K562 (cell line): ENCODE measurements at regions not wholly inside any gene's neighbourhood (a gene's known extent, or its start where the extent isn't known, plus 50 kb on each side); places are given as distances from the start of the nearest gene placed in this dataset.

Experiments used
- ATF3 ChIP-seq, 2 experiments: fragments of 450-650 bp in 1 of 2; sonication (generic) in 1 of 2; formaldehyde crosslinking in 1 of 2; IDR thresholded peaks in 1 of 2; conservative IDR thresholded peaks in 1 of 2; 2 replicates each; pipeline versions ENCODE4 v1.6.1 to v1.8.1; 2016 to 2023; ENCODE audit warnings: mild to moderate bottlenecking in 2 of 2, moderate library complexity in 2 of 2, inconsistent platforms in 1 of 2, missing genetic modification reagents in 1 of 2
- BRF2 ChIP-seq: IDR thresholded peaks from 3 replicates; pipeline ENCODE4 v1.6.1; 2011; ENCODE audit warnings: borderline replicate concordance, mild to moderate bottlenecking; ENCODE audit not compliant: insufficient read length, insufficient read depth
- MBD2 ChIP-seq: sonication (generic); IDR thresholded peaks from 2 replicates; pipeline ENCODE4 v1.6.1; 2016; ENCODE audit warnings: low read depth, borderline replicate concordance
- TAF1 ChIP-seq: IDR thresholded peaks from 2 replicates; pipeline ENCODE4 v1.6.1; 2011; ENCODE audit warnings: mild to moderate bottlenecking, low read length, moderate library complexity; ENCODE audit not compliant: insufficient read depth, control insufficient read depth, severe bottlenecking; ENCODE audit errors: extremely low read depth
- TBL1XR1 ChIP-seq, 2 experiments: IDR thresholded peaks; 2 replicates each; pipeline ENCODE4 v1.6.1; 2012; ENCODE audit warnings: improper control_type of control experiment in 2 of 2, low read length in 2 of 2, mild to moderate bottlenecking in 1 of 2

- no peak for TF ChIP-seq ATF3 (IDR thresholded peaks at IDR 0.05)
- TF ChIP-seq ATF3 (CRISPR knock-in tag; conservative IDR thresholded peaks at IDR 0.05) = no peak
- TF ChIP-seq TBL1XR1 (IDR thresholded peaks at IDR 0.05; ENCODE audit: low read length in 2 of 2) = no peak
- TF ChIP-seq MBD2 = no peak
- TF ChIP-seq BRF2 = no peak
- TF ChIP-seq TAF1 = no peak
Measured at GRCh38 chr4:14234307-14234706, 606.8 kb upstream of the BOD1L1 start.
